ENCODE measurements at regions not wholly inside any gene's neighbourhood (a gene's known extent, or its start where the extent isn't known, plus 50 kb on each side); places are given as distances from the start of the nearest gene placed in this dataset.

- no peak for TF ChIP-seq CTCF (IDR thresholded peaks at IDR 0.05 in 4 of 5, conservative IDR thresholded peaks at IDR 0.05 in 1 of 5)
- TF ChIP-seq POLR2A (IDR thresholded peaks at IDR 0.05): no peak
Measured at GRCh38 chr10:4675808-4676207, 150.2 kb upstream of the AKR1E2 start.
